SU-DHL-6 (cell line): ENCODE measurements at regions not wholly inside any gene's neighbourhood (a gene's known extent, or its start where the extent isn't known, plus 50 kb on each side); places are given as distances from the start of the nearest gene placed in this dataset.

Source experiments
- EZH2phosphoT487 ChIP-seq: fragments of 200-600 bp; sonication (generic), shearing (Covaris generic); conservative IDR thresholded peaks from 2 replicates; pipeline ENCODE4 v1.6.1; 2018; ENCODE audit warnings: mild to moderate bottlenecking, antibody characterized with exemption, low read length, moderate library complexity, mixed read lengths
- TF ChIP-seq, protein P1 (sequence below): fragments of 200-600 bp; sonication (generic); IDR thresholded peaks from one replicate; pipeline ENCODE4 v1.5.1; 2017; ENCODE audit warnings: antibody characterized with exemption, mild to moderate bottlenecking, low read length, moderate library complexity; ENCODE audit not compliant: insufficient read depth, poor library complexity, severe bottlenecking

DNA sequence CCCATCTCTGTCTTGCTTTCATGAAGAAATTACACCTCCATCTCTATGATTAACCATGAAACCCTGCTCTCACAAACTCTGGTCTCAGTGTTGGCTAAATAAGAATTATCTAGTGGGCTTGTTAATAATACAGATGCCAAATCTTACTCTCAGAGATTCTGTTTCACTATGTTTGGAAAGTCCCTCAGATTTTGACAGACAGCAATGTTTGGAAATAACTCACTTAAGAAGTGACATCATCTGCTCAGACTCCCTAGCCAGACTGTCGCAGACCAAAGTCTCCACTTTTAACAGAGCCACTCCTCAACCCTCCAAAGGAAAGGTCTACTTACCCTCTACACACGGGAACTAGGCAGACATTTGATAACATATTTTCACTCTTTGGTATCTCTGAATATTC, 328.5 kb upstream of the FGF16 start:
- TF ChIP-seq, protein P1, sequence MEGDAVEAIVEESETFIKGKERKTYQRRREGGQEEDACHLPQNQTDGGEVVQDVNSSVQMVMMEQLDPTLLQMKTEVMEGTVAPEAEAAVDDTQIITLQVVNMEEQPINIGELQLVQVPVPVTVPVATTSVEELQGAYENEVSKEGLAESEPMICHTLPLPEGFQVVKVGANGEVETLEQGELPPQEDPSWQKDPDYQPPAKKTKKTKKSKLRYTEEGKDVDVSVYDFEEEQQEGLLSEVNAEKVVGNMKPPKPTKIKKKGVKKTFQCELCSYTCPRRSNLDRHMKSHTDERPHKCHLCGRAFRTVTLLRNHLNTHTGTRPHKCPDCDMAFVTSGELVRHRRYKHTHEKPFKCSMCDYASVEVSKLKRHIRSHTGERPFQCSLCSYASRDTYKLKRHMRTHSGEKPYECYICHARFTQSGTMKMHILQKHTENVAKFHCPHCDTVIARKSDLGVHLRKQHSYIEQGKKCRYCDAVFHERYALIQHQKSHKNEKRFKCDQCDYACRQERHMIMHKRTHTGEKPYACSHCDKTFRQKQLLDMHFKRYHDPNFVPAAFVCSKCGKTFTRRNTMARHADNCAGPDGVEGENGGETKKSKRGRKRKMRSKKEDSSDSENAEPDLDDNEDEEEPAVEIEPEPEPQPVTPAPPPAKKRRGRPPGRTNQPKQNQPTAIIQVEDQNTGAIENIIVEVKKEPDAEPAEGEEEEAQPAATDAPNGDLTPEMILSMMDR = no peak
- TF ChIP-seq EZH2phosphoT487 = no peak
